ENCODE measurements at regions not wholly inside any gene's neighbourhood (a gene's known extent, or its start where the extent isn't known, plus 50 kb on each side); places are given as distances from the start of the nearest gene placed in this dataset.
"Not testable (repeated sequence)": the region's sequence is repeated elsewhere in the genome, so short reads cannot be mapped to it uniquely, and the experiment has no call there.

DNA sequence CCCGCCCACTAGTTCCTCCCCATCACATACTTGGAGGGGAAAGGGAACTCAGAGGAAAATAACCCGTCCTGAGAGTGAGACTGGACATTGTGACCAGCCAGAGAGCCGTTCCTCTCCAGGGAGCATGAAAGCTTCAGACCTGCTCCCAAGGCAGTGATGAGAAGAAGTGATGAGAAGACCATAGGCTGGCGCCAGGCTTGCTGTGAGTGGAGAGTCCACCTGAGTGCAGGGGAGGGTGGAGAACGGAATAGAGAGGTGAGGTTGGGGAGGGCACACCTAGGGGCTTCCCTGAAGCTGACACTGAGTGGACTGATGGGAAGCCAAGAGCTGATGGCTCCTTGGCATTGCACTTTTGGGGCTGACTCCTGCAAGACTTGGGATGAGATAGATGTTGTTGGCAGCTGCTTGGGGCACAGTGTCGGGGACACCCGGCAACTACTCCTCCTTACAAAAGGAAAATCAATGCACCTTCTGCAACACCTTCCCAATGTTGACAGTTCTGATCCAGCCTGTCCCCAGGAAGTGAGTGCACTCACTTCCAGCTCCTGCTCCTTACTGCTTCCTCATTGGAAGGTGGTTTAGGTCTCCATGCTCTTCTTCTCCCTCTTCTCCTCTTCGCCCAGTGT, 79.4 kb downstream of the EMX2 start:
- TF ChIP-seq, protein P1, sequence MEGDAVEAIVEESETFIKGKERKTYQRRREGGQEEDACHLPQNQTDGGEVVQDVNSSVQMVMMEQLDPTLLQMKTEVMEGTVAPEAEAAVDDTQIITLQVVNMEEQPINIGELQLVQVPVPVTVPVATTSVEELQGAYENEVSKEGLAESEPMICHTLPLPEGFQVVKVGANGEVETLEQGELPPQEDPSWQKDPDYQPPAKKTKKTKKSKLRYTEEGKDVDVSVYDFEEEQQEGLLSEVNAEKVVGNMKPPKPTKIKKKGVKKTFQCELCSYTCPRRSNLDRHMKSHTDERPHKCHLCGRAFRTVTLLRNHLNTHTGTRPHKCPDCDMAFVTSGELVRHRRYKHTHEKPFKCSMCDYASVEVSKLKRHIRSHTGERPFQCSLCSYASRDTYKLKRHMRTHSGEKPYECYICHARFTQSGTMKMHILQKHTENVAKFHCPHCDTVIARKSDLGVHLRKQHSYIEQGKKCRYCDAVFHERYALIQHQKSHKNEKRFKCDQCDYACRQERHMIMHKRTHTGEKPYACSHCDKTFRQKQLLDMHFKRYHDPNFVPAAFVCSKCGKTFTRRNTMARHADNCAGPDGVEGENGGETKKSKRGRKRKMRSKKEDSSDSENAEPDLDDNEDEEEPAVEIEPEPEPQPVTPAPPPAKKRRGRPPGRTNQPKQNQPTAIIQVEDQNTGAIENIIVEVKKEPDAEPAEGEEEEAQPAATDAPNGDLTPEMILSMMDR (IDR thresholded peaks at IDR 0.05; ENCODE audit: extremely low read depth, missing control alignments) = no peak
- DNase-seq (ENCODE audit: low spot score) = no peak

DNA sequence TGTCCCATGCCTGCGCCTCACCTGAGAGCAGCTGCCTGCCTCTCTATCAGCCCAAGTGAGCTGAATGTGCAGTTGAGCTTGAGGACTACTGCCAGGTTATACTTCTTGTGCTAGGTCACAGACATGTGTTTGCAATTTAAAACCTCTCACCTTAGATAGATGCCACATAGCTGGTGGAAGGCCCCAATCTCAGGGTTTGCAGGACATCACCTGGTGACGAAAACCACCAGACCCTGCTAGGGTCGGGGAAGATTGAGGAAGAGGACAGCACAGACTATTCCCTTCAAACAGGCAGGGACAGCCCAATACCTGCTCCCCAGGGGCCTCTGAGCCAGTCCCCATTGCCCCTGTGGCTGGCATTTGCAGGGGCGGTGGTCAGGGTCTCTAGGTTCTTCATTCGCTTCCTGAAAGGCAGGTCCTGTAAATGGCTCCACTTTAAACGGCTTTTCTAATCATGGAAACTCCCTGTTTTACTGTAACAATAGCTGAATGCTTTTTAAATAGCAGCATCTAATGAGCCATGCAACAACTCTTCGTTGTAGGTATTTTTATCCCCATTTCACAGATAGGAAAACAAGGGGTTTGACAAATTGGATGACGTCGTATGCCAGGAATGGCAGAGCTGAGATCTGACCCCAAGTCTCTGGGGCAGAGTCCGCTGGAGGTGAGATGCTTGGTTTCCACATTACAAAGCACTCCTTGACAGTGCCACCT, 80.1 kb downstream of the EMX2 start:
- DNase-seq (ENCODE audit: low spot score) = no peak
- TF ChIP-seq, protein P1 (IDR thresholded peaks at IDR 0.05; ENCODE audit: extremely low read depth, missing control alignments) = no peak

DNA sequence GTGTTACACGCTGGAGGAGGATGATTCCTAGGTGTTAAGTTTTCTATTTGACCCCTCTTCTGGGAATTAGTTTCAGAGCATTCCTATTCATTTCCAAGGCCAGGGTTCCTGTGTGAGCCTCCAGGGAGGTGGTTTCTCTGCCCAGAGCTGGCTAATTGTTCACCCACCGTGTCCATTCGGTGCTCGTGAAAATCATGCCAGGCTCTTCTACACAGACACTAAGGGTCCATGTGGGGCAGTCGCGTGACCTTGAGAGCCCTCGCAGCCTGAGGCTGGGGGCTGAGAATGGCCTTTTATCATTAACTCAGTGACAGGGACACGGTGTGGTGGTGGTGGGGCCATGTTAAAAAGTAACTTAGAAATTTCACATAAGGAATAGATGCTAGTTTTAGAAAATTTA, 83.7 kb downstream of the EMX2 start:
- no peak for DNase-seq (ENCODE audit: low spot score)
- TF ChIP-seq, protein P1 (IDR thresholded peaks at IDR 0.05; ENCODE audit: extremely low read depth, missing control alignments) = no peak

DNA sequence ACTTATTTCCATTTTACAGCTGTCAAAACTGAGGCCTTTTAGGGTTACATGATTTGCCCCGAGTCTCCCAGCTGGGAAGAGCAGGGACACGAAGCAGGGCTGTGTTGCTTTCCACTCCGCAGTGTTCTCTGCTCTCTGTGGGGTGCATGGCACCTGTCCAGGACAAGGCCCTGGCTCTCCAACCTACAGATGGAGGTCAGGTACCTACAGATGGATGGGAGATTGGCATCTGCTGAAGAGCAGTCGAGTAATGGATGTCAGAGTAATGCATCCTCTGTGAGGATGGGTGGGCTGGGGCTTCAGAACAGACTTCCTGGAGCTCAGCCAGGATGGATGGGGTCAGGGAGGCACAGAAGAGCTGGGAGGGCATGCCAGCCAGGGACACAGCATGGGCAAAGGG, 85.0 kb downstream of the EMX2 start:
- TF ChIP-seq, protein P1 (IDR thresholded peaks at IDR 0.05; ENCODE audit: extremely low read depth, missing control alignments) = no peak

DNA sequence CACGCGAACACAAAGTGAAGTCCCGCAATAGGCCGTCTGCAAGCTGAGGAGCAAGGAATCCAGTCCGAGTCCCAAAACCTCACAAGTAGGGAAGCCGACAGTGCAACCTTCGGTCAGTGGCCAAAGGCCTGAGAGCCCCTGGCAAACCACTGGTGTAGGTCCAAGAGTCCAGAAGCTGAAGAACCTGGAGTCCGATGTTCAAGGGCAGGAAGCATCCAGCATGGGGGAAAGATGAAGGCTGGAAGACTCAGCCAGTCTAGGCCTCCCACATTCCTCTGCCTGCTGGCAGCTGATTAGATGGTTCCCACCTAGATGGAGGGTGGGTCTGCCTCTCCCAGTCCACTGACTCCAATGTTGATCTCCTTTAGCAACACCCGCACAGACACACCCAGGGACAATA, 87.2 kb downstream of the EMX2 start:
- DNase-seq (ENCODE audit: low spot score) = not testable (repeated sequence)

More for the DNA sequence above, 85.0 kb downstream of the EMX2 start:
- no peak for DNase-seq (ENCODE audit: low spot score)

DNA sequence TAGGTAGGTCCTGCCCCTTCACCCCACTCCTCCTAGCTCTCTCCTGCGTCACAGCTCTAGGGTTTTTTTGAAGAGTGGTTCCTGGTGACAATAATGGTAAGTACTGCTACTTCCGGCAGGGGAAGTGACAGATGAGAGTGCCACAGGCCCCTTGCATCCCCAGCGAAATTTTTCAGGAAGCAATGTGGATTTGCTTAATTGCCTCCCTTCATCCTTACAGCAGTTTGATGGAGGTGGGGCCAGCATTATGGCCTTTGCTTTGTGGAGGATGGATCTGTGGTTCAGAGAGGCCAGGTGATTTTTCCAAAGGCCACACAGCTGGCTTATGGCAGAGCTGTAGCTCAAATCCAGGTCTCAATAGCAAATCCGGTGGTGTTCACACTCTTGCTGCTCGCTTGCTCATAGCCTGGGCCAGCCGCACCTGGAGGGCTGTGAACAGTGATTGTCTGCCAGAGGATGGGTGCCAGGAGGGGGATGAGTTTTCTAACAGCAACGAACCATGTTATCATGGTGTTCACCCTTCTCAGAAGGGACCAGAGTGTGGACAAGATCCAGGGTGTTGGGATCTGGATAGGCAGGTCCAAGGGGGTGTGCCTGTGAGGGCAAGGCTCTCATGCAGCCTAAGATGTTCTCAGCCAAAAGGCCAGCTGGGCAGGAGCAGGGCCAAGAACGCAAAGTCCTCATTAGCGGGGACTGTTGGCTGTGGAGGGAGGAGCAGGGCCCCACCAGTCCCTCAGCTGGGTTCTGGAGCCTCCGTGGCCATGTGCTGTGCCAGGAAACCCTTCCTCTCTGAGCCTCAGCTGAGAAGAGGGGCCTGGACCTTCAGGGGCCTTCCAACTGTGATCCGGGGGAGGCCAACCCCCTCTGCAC, 89.0 kb downstream of the EMX2 start:
- TF ChIP-seq, protein P1 (IDR thresholded peaks at IDR 0.05; ENCODE audit: extremely low read depth, missing control alignments) = no peak
- no peak for DNase-seq (ENCODE audit: low spot score)

DNA sequence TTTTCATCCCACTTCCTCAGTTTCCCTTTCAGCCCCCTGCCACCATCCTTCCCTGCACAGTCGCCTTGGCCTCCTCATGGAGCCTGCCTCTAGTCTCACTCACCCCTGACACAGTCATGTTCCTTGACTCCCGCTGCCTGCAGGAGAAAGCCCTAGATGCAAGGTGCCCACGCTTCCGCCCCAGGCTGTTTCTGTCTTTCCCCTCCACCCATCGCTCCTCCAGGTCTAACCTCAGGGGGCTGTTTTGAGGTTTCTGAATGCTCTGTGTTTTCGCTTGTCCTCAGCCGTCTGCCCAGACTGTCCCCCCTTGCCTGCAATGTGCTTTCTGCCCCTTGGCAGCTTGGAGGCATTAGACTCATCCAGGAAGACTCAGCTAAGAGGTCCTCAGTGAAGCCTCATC, 89.9 kb downstream of the EMX2 start:
- TF ChIP-seq, protein P1 (IDR thresholded peaks at IDR 0.05; ENCODE audit: extremely low read depth, missing control alignments) = no peak
- no peak for DNase-seq (ENCODE audit: low spot score)

Measured in GM20000 (cell line).